22Rv1 (cell line): ENCODE measurements at regions not wholly inside any gene's neighbourhood (a gene's known extent, or its start where the extent isn't known, plus 50 kb on each side); places are given as distances from the start of the nearest gene placed in this dataset.
"Not testable (repeated sequence)": the region's sequence is repeated elsewhere in the genome, so short reads cannot be mapped to it uniquely, and the experiment has no call there.

Experiments used
- CTCF ChIP-seq: fragments of 450-650 bp; IDR thresholded peaks from 2 replicates; pipeline ENCODE4 v1.5.1; 2017; ENCODE audit warnings: mild to moderate bottlenecking
- ZFX ChIP-seq: fragments of 450-650 bp; IDR thresholded peaks from 2 replicates; pipeline ENCODE4 v1.6.1; 2017; ENCODE audit warnings: antibody characterized with exemption, borderline replicate concordance

DNA sequence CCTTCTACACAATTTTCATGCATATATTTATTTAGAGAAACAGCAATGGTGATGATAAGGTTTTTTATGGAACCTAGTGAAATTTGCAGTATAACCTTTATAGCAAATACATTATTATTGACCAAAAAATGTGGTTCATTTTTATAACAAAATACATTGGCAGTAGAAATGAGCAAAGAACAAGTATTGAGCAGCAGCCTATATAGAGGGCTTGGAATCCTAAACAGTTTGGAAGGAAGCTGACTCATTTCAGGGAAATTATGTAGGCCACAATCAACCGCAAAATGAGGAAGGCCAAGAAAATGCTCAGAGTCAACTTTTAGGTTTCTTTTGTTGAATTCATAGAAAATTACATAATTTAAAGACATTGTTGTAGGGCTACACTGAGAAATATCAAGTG is 238.5 kb downstream of the ANKRD30BL start:
- not testable (repeated sequence) for TF ChIP-seq CTCF, ZFX
